Eye (tissue), 1 donor: ENCODE measurements at regions not wholly inside any gene's neighbourhood (a gene's known extent, or its start where the extent isn't known, plus 50 kb on each side); places are given as distances from the start of the nearest gene placed in this dataset.
A peak's percentile ranks its signal among the peaks of the same experiment; 100 is the strongest.

Experiments
- DNase-seq: peaks from one replicate; pipeline ENCODE4 v3.0.0-alpha.2; 2015

DNA sequence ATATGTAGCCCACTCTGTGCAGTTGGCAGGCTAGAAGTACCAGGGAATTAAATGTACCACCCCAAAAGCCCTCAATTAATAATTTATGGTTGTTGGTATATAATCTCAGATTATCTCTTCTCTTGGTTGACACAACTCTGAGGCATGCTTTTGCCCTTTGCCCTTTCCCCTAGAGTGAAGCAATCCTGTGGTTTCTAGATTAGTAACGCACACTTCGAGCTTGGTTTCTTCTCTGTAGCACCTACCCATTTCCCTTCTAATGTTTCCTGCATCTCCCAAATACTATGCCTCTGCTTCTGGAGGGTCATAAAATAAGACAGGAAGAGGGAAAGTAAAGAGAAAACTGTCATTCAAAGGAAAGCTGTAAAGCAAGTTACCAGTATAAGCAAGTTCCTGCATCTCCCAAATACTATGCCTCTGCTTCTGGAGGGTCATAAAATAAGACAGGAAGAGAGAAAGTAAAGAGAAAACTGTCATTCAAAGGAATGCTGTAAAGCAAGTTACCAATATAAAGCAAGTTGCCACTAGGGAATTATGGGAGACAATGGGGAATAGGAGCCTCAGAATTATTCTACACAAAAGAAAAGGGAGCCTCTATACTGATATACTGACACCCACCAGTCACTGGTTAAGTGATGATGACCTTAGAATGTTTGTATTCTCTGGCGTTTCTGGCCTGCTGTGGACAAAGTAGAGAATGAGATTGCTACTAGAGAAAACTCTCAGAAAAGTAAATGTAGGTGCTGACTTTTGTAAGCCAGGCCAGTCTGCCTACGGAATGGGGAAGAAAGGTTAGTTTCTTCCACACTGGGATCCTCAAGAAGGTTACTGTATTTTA is 862.6 kb upstream of the MAN1A1 start:
- no peak for DNase-seq

DNA sequence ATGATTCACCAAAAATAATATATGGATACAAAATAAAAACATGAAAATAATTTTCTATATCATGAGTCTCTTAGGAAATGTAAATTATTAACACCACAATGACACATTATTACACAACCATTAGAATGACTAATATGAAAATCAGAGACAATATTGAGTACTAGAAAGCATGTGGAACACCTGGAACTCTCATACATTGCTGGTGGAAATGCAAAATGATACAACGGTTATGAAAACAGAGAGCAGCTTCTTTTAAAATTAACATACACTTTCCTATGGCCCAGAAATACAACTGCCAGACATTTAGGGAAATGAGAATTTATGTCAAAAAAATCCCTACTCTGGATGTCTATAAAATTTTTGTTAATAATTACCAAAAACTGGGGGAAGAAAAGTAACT is 853.3 kb upstream of the MAN1A1 start:
- DNase-seq, result no peak

DNA sequence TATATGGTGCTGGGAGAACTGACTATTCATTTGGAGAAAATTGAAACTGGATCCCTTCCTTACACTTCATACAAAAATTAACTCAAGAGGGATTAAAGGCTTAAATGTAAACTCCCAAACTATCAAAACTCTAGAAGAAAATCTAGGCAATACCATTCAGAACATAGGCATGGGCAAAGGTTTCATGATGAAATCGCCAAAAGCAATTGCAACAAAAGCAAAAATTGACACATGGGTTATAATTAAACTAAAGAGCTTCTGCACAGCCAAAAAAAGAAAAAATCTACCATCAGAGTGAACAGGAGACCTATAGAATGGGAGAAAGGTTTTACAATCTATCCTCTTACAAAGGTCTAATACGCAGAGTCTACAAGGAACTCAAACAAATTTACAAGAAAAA is 851.3 kb upstream of the MAN1A1 start:
- no peak for DNase-seq

- no peak for DNase-seq
These were observed 848.5 kb upstream of the MAN1A1 start for GRCh38 chr6:120198033-120198432.

GRCh38 chr6:120186080-120186479 is 836.5 kb upstream of the MAN1A1 start:
- DNase-seq, result no peak

DNA sequence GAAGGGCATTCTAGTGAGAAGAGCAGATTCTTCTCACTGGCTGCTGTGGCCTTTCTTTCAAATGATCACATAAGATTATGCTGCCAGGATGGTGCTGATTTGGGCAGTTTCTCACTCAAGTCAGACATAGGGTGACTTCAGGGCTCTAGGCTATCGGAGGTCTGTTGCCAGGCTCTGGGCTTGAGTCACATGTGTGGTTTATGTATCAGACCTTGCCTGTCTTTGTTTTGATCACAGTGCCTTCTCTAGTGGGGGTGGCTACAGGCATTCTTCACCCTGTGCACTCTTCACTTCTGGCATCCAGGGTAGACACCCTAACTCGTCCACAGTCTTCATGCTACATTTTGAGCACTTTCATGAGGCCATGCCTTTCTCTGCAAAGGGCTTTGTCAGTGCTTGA is 823.7 kb upstream of the MAN1A1 start:
- DNase-seq, result no peak

- no peak for DNase-seq
These were observed 815.0 kb upstream of the MAN1A1 start for GRCh38 chr6:120164531-120164930.

DNA sequence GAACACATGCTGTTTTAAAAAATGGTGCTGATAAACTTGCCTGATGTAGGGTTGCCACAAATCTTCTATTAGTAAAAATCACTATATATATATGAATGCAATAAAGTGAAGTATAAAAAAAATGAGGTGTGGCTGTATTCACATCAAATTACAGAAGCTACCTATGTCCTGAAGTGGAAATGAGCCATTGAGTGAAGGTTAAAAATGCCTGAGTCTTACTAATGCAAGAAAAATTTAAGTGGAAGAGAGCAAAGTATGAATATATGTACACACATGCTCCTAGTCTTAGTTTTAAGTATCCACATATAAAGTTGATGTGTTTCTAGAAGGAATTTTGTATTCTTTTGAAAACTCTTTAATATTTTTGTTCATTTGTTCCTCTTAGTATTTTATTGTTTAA is 808.3 kb upstream of the MAN1A1 start:
- no peak for DNase-seq

DNA sequence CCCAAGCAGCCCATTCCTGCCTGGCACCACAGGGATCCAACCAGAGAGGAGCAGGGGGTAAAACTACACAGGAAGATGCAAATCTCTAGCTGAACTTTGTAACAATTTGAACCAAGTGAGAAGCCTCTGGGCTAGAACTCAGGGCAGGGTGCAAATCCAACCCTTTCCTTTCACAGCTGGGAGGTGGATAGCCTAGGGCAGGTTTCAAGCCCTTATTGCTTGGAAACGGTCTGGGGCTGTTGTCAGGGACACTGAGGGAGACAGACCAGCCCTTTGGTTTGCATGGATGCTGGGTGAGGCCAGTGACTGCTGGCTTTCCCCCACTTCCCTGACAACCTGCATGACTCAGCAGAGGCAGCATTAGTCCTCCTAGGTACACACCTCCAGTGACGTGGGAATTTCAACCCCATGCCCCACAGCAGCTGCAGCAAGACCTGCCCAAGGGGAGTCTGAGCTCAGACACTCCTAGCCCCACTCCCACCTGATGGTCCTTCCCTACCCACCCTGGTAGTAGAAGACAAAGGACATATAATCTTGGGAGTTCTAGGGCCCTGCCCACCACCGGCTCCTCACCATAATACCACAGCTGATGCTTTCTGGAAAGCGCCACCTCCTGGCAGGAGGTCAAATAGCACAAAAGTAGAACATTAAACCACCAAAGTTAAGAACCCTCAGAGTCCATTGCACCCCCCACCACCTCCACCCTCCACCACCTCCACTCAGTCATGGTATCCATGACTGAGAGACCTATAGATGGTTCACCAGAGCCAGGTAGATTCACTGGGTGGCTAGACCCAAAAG is 797.7 kb upstream of the MAN1A1 start:
- no peak for DNase-seq

DNA sequence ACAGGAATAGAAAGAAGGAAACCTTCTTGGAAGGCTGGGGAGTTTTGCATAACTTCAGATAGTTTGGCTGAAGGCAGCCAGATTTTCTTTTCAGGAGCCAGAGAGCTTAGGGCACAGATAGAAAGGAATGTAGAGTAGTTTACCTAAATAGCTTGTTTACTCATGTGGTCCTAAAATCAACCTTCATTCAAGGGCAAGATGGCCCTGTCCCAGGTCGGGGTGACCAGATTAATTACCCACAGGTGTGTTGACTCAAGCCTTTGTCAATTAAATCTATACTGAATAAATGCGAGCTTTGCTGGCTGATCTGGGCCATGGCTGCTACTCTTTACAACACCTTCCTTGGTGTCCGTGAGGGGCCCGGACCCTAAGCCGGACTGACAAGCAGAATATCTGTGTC is 792.0 kb upstream of the MAN1A1 start:
- no peak for DNase-seq

GRCh38 chr6:120137492-120137891 is 787.9 kb upstream of the MAN1A1 start:
- DNase-seq, result no peak

- no peak for DNase-seq
These were observed 779.7 kb upstream of the MAN1A1 start for GRCh38 chr6:120129228-120129627.

GRCh38 chr6:120122401-120122800 is 772.8 kb upstream of the MAN1A1 start:
- no peak for DNase-seq

DNA sequence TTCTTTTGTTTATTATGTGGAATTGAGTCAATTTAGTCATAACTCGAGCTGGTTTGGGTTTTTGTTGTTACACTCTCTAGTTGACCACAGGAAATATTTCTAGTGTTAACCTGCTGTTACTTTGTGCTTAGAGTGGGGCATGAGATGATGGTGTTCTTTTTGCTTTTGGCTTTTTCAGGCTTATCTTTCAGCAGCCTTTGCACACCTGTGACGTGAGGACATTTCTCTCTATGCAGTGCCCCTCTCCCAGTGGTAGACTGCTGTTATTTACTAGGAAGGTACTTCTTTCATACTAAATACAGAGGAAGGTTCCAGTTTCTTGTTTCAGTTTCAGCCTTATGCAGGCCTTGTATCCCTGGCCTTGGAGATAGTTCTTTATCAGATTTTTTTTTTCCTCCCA is 766.8 kb upstream of the MAN1A1 start:
- DNase-seq, result no peak

DNA sequence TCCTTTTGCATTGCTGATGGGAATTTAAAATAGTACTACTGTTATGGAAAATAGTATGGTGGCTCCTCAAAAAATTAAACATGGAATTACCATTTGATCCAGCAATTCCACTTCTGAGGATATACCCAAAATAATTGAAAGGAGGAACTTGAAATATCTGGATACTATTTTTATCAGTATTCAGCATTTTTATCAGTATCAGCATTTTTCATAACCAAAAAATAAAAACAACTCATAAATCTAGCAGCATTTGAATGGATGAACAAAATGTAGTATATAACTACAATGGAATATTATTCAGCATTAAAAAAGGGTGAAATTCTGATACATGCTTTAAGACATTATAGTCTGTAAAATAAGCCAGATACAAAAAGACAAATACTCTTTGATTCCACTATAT is 763.4 kb upstream of the MAN1A1 start:
- no peak for DNase-seq

- no peak for DNase-seq
These were observed 761.4 kb upstream of the MAN1A1 start for GRCh38 chr6:120111001-120111400.

DNA sequence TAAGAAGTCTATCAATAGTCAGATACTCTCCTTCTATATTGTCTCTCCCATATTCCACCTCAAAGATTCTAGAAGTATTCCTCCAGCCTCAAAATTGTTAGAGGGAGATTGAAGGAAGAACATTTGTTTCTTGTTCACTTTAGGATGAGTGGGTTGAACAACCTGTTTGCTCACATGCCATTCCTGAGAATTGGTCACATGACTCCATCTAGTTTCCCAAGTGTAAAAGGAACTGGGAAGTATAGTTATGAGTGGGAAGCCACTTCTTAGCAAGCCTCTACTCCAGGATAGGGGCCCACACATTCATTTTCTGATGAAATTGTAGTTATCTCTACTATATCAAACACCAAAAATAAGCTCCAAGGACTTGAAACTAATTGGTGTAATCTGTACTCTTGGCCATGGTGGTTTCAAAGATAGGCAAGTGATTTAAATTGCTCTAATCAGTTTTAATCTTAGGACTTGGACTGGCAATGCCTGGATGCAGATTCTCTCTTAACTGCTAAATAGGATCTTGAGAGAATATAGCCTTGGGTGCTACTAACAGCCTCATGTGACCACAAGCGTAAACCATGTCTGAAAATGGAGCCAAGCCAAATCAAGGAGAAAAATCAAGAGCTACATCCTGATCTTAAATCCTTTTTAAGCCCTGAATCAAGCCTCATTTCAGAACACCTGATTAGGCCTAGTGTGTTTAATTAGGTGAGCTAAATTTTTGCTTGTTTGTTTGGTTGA is 758.7 kb upstream of the MAN1A1 start:
- DNase-seq, result no peak

DNA sequence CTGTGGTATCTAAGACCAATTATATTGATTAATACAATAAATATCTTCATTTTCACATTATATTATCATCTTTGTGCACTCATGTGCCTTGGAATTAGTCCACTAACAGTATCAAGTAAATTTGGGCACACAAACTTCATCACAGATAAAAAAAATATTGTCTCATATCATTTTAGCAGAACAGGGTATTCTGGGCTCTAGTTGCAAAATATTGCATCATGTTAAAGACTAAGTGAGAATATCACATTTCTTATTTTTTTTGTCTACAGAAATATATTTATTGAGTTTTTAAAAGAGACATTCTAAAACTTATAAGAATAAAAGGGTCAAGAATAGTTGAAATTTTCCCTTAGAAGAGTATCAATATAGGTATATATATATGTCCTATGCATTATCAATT is 754.1 kb upstream of the MAN1A1 start:
- DNase-seq, result no peak

GRCh38 chr6:120096696-120097260 is 747.2 kb upstream of the MAN1A1 start:
- DNase-seq, result no peak

DNA sequence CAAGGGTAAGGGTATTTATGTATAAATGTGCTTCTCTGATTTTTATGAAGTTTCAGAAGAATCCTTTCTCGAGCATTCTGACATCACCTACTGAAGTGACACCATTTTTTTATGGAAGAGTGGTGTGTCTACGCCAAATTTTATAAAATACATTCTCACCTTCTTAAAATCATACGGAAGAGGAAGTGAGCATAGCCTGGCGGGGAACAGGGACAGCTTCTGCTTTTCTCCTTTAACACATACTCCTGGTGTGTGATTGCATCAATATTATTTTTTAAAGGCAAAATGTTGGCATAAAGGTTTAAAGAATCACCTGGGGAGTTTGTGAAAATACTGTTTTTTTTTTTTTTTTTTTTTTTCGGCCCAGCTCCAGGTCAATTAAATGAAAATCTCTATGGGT is 733.6 kb upstream of the MAN1A1 start:
- no peak for DNase-seq

GRCh38 chr6:120077489-120077888 is 727.9 kb upstream of the MAN1A1 start:
- DNase-seq, result peak; percentile 10

GRCh38 chr6:120058410-120058809 is 708.8 kb upstream of the MAN1A1 start:
- no peak for DNase-seq

DNA sequence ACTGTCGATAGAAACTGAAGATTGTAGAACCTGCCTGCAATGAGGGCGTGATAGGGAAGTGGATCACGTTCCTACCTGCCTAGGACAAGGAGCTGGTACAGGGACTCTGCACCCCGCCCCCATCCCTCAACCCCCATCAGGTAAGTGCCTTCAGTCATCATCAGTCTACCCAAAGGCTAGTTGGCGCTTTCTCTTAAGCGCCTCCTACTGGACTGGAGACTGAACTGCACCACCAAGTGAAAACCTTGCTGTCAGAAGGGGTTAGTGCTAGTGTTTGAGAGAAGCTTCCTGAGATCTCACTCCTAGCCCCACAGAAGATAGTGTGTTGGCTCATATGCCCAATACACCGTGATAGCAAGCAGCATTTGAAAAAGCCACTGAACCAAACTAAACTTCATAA is 706.5 kb upstream of the MAN1A1 start:
- DNase-seq, result no peak
